A549 (cell line): ENCODE measurements at regions not wholly inside any gene's neighbourhood (a gene's known extent, or its start where the extent isn't known, plus 50 kb on each side); places are given as distances from the start of the nearest gene placed in this dataset.

Source experiments
- ATAC-seq, 2 experiments: fragments of 200-7000 bp in 1 of 2; fragments of >200 bp in 1 of 2; cut with Nextera tagmentation in 1 of 2; cut with Tn5 transposase in 1 of 2; 3 replicates each; pipeline versions ENCODE4 v1.8.0 to v1.9.1; 2018 to 2020; ENCODE audit warnings: mild to moderate bottlenecking in 1 of 2, moderate library complexity in 1 of 2
- CTCF ChIA-PET: fragments of 300-600 bp; sonication (Branson Sonifier 250); formaldehyde crosslinking; extraction: SDS; loops from one replicate; lab custom pipeline; 2021; ENCODE audit warnings: antibody characterized with exemption, inconsistent platforms; lab: Yijun Ruan, JAX
- POLR2A ChIA-PET: fragments of 350-600 bp; formaldehyde crosslinking; extraction: SDS; loops from one replicate; lab custom pipeline; 2021; ENCODE audit warnings: antibody characterized with exemption, inconsistent platforms; lab: Yijun Ruan, JAX
- DNase-seq, 2 experiments: peaks; one replicate each; pipeline versions ENCODE4 v3.0.0 to v3.0.0-alpha.2; 2011 to 2016; ENCODE audit warnings: low read depth in 1 of 2, low spot score in 1 of 2
- FAIRE-seq: peaks from 2 replicates; lab custom pipeline; 2011; peaks lifted over from hg19 to GRCh38; lab: Jason Lieb, UNC
- H3K27ac ChIP-seq, 2 experiments: fragments of >200 bp; sonication (Bioruptor Twin); formaldehyde crosslinking; 3 replicates each; pipeline ENCODE4 v1.5.1; 2016 to 2017
- H3K4me1 ChIP-seq: fragments of >200 bp; sonication (Bioruptor Twin); formaldehyde crosslinking; 3 replicates; pipeline ENCODE4 v1.6.1; 2016
- H3K4me2 ChIP-seq: fragments of >200 bp; sonication (Bioruptor Twin); formaldehyde crosslinking; 3 replicates; pipeline ENCODE4 v1.6.1; 2016
- H3K4me3 ChIP-seq: fragments of >200 bp; sonication (Bioruptor Twin); formaldehyde crosslinking; 3 replicates; pipeline ENCODE4 v1.5.1; 2016
- H3K9me3 ChIP-seq: fragments of >200 bp; sonication (Bioruptor Twin); formaldehyde crosslinking; 3 replicates; pipeline ENCODE4 v1.6.1; 2016
- ATOH8 ChIP-seq: fragments of 250-450 bp; sonication (Bioruptor Pico); IDR thresholded peaks from 2 replicates; pipeline ENCODE4 v1.5.0; 2020; ENCODE audit warnings: low read depth, mild to moderate bottlenecking, moderate library complexity
- BHLHE40 ChIP-seq: IDR thresholded peaks from 2 replicates; pipeline ENCODE4 v1.6.1; 2012; ENCODE audit warnings: low read depth, low read length, inconsistent platforms
- CBX2 ChIP-seq: fragments of 200-600 bp; sonication (generic); IDR thresholded peaks from 2 replicates; pipeline ENCODE4 v1.6.1; 2016; ENCODE audit warnings: low read depth, mild to moderate bottlenecking, borderline replicate concordance
- CBX8 ChIP-seq: fragments of 200-600 bp; sonication (generic); IDR thresholded peaks from 2 replicates; pipeline ENCODE4 v1.6.1; 2016
- CEBPB ChIP-seq, 2 experiments: fragments of >200 bp in 1 of 2; sonication (Bioruptor Twin) in 1 of 2; formaldehyde crosslinking in 1 of 2; IDR thresholded peaks; 2 replicates each; pipeline ENCODE4 v1.6.1; 2012 to 2016
- CHD2 ChIP-seq: fragments of 150-350 bp; IDR thresholded peaks from 2 replicates; pipeline ENCODE4 v1.6.1; 2014; ENCODE audit warnings: low read length; ENCODE audit not compliant: partially characterized antibody
- EHMT2 ChIP-seq: fragments of 200-600 bp; sonication (generic); IDR thresholded peaks from 2 replicates; pipeline ENCODE4 v1.6.1; 2016; ENCODE audit warnings: antibody characterized with exemption, low read depth, mild to moderate bottlenecking, moderate library complexity
- FOSL2 ChIP-seq, 2 experiments: fragments of 450-650 bp in 1 of 2; fragments of >200 bp in 1 of 2; sonication (Bioruptor Twin) in 1 of 2; formaldehyde crosslinking; IDR thresholded peaks; 2 replicates each; pipeline versions ENCODE4 v1.5.0 to v1.6.1; 2016 to 2020; ENCODE audit warnings: mild to moderate bottlenecking in 1 of 2, moderate library complexity in 1 of 2
- HDAC2 ChIP-seq: fragments of 200-600 bp; sonication (generic); IDR thresholded peaks from 2 replicates; pipeline ENCODE4 v1.6.1; 2016
- HEYL ChIP-seq: fragments of 250-450 bp; sonication (Bioruptor Pico); IDR thresholded peaks from 2 replicates; pipeline ENCODE4 v1.8.0; 2021; ENCODE audit warnings: mild to moderate bottlenecking, moderate library complexity
- HOXA7 ChIP-seq: fragments of 250-450 bp; sonication (Bioruptor Pico); IDR thresholded peaks from 2 replicates; pipeline ENCODE4 v1.5.0; 2020; ENCODE audit warnings: mild to moderate bottlenecking, moderate library complexity
- HOXB13 ChIP-seq: fragments of 250-450 bp; sonication (Bioruptor Pico); IDR thresholded peaks from 2 replicates; pipeline ENCODE4 v1.5.0; 2020; ENCODE audit warnings: low read depth, mild to moderate bottlenecking, moderate library complexity
- HOXB5 ChIP-seq: fragments of 250-450 bp; sonication (Bioruptor Pico); IDR thresholded peaks from 2 replicates; pipeline ENCODE4 v1.5.0; 2020; ENCODE audit warnings: mild to moderate bottlenecking, moderate library complexity
- JUN ChIP-seq, 2 experiments: fragments of >200 bp; sonication (Bioruptor Twin); formaldehyde crosslinking; IDR thresholded peaks; 2 replicates in 1 of 2; 3 replicates in 1 of 2; pipeline ENCODE4 v1.6.1; 2016 to 2017
- KDM1A ChIP-seq: fragments of 200-600 bp; sonication (generic); IDR thresholded peaks from 2 replicates; pipeline ENCODE4 v1.6.1; 2016; ENCODE audit warnings: low read depth, mild to moderate bottlenecking
- KDM5A ChIP-seq: fragments of 200-600 bp; sonication (generic); IDR thresholded peaks from 2 replicates; pipeline ENCODE4 v1.6.1; 2016; ENCODE audit warnings: antibody characterized with exemption, mild to moderate bottlenecking
- MYC ChIP-seq: IDR thresholded peaks from 2 replicates; pipeline ENCODE4 v1.6.1; 2012; ENCODE audit warnings: mild to moderate bottlenecking, inconsistent platforms, low read length, improper control_type of control experiment, borderline replicate concordance
- NFE2L2 ChIP-seq: fragments of 150-350 bp; conservative IDR thresholded peaks from 2 replicates; pipeline ENCODE4 v1.6.1; 2014; ENCODE audit warnings: low read length
- PHF8 ChIP-seq: fragments of 200-600 bp; sonication (generic); IDR thresholded peaks from 2 replicates; pipeline ENCODE4 v1.6.1; 2016; ENCODE audit warnings: low read depth, mild to moderate bottlenecking, antibody characterized with exemption, moderate library complexity, borderline replicate concordance
- POLR2A ChIP-seq: IDR thresholded peaks from 2 replicates; pipeline ENCODE4 v1.6.1; 2012; ENCODE audit warnings: mild to moderate bottlenecking, low read length
- POLR2AphosphoS2 ChIP-seq: conservative IDR thresholded peaks from 2 replicates; pipeline ENCODE4 v1.6.1; 2012; ENCODE audit warnings: low read length, improper control_type of control experiment, inconsistent platforms
- RAD21 ChIP-seq, 2 experiments: fragments of >200 bp in 1 of 2; sonication (Bioruptor Twin) in 1 of 2; formaldehyde crosslinking in 1 of 2; IDR thresholded peaks in 1 of 2; conservative IDR thresholded peaks in 1 of 2; 2 replicates in 1 of 2; 3 replicates in 1 of 2; pipeline ENCODE4 v1.6.1; 2012 to 2018; ENCODE audit warnings: inconsistent platforms in 1 of 2
- RARB ChIP-seq: fragments of 250-450 bp; sonication (Bioruptor Pico); IDR thresholded peaks from 2 replicates; pipeline ENCODE4 v1.8.0; 2021; ENCODE audit warnings: mild to moderate bottlenecking, moderate library complexity
- RCOR1 ChIP-seq: fragments of 150-350 bp; IDR thresholded peaks from 2 replicates; pipeline ENCODE4 v1.6.1; 2014; ENCODE audit warnings: antibody characterized with exemption, low read length, low read depth
- RNF2 ChIP-seq: fragments of 200-600 bp; sonication (generic); IDR thresholded peaks from 2 replicates; pipeline ENCODE4 v1.6.1; 2016; ENCODE audit warnings: low read depth, mild to moderate bottlenecking, antibody characterized with exemption, moderate library complexity, borderline replicate concordance
- SMC3 ChIP-seq: fragments of >200 bp; sonication (Bioruptor Twin); formaldehyde crosslinking; IDR thresholded peaks from 3 replicates; pipeline ENCODE4 v1.6.1; 2018; ENCODE audit warnings: inconsistent platforms
- SREBF2 ChIP-seq: fragments of 450-650 bp; IDR thresholded peaks from 2 replicates; pipeline ENCODE4 v1.6.1; 2014; ENCODE audit warnings: mild to moderate bottlenecking, moderate library complexity
- ZC3H11A ChIP-seq: fragments of 450-650 bp; IDR thresholded peaks from 2 replicates; pipeline ENCODE4 v1.6.1; 2014; ENCODE audit warnings: antibody characterized with exemption, mild to moderate bottlenecking
- ZFP36 ChIP-seq: fragments of 450-650 bp; IDR thresholded peaks from 2 replicates; pipeline ENCODE4 v1.6.1; 2014; ENCODE audit warnings: borderline replicate concordance; ENCODE audit not compliant: partially characterized antibody
- WGBS: methylation state at CpG from one replicate; pipeline ENCODE4 v1.1.6; 2017; ENCODE audit errors: missing lambda C conversion rate; 5-methylcytosine and 5-hydroxymethylcytosine counted together

GRCh38 chr15:95687061-95687460 is 643.4 kb upstream of the NR2F2 start:
- 51% methylated on average over 1 of the region's 1 CpG for WGBS
- no peak overlapping the region for H3K4me3 ChIP-seq

DNA sequence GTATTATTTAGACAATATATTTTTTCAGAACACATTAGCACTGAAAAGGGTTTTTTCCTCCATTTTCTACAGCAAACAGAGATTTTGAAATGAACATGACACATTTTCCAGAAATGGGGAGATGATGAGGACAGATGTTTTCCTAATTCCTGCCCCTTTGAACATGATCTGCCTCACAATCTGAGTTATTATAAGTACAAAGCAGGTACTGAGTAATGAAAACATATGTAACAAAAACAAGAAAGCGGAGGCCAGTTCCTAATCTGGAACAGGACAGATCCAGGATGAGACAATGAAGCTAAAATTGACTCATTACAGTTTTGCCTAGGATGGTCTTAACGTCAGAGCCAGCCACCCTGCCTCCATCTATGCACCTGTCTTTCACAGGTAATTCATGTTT is 642.8 kb upstream of the NR2F2 start:
- 44% methylated on average over 2 of the region's 2 CpGs for WGBS
- no peak overlapping the region for H3K27ac ChIP-seq
- ChIA-PET POLR2A (no interaction called here), CTCF (no interaction called here)
- ATAC-seq (no peak), DNase-seq (no peak), FAIRE-seq (no peak)
- peaks cover 16% of the 10 kb centered on the region; the same call in 2 of the 3 replicates for H3K4me1 ChIP-seq
- peaks cover 7% of the 10 kb centered on the region; the same call in 2 of the 3 replicates for H3K9me3 ChIP-seq
- no peak overlapping the region for H3K4me3 ChIP-seq
- no peak for TF ChIP-seq EHMT2
- TF ChIP-seq HDAC2: no peak
- no peak overlapping the region for H3K4me2 ChIP-seq

More at GRCh38 chr15:95687061-95687460, 643.4 kb upstream of the NR2F2 start:
- no peak for DNase-seq
- CTCF ChIA-PET: no interaction called here
- no peak for ATAC-seq
- Histone ChIP-seq H3K4me1 (peaks cover 16% of the 10 kb centered on the region; the same call in 2 of the 3 replicates), H3K27ac (no peak overlapping the region), H3K4me2 (no peak overlapping the region), H3K9me3 (peaks cover under 1% of the 10 kb centered on the region; the same call in 1 of the 3 replicates)
- TF ChIP-seq KDM1A (no peak), FOSL2 (IDR thresholded peaks at IDR 0.05) (no peak), FOSL2 (CRISPR knock-in tag; IDR thresholded peaks at IDR 0.05) (no peak), HOXA7 (CRISPR knock-in tag) (no peak), HDAC2 (no peak), CHD2 (no peak), JUN (IDR thresholded peaks at IDR 0.05) (no peak), NFE2L2 (no peak), RCOR1 (no peak), SMC3 (no peak), HOXB13 (no peak), ATOH8 (CRISPR knock-in tag) (no peak), KDM5A (no peak)
- FAIRE-seq: peak; percentile 7
- POLR2A ChIA-PET: no interaction called here

GRCh38 chr15:95690631-95691340 is 639.7 kb upstream of the NR2F2 start:
- no peak overlapping the region for H3K4me2 ChIP-seq
- no peaks in the 10 kb centered on the region for H3K4me1 ChIP-seq
- WGBS: 30% methylated on average over 7 of the region's 7 CpGs
- H3K27ac ChIP-seq: no peak overlapping the region
- no peak for DNase-seq
- no peak for FAIRE-seq
- H3K9me3 ChIP-seq: peaks cover 32% of the 10 kb centered on the region; the same call in 2 of the 3 replicates
- ATAC-seq: no peak
- no peak overlapping the region for H3K4me3 ChIP-seq
- ChIA-PET POLR2A (no interaction called here), CTCF (interaction anchor here (0.7 to 1.6 kb wide), 3 partner anchors 14 to 1459 kb away, joined by 3 read pairs; no protein-coding TSS in a partner anchor)
- TF ChIP-seq CEBPB (IDR thresholded peaks at IDR 0.05) (no peak), HEYL (no peak), ZC3H11A (no peak), HDAC2 (no peak), HOXB5 (CRISPR knock-in tag) (no peak), FOSL2 (IDR thresholded peaks at IDR 0.05) (no peak), FOSL2 (CRISPR knock-in tag; IDR thresholded peaks at IDR 0.05) (no peak), CBX2 (no peak)

DNA sequence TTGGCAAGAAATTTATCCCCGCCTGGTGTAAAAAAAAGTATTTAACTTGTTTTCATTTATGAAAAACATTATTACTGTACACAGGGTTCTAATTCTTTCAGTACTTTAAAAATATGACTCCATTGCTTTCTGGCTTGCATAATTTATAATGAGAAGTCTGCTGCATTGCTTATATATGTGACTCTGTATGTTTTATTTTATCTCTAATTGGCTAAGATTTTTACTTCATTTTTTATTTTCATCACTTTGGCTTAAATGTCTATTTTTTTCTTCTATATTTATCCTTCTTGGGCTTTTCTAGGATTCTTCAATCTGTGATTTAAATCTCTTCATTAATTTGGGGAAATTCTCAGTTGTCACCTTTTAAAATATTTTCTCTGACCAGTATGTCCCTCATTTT is 636.6 kb upstream of the NR2F2 start:
- Histone ChIP-seq H3K4me3 (no peak overlapping the region), H3K27ac (no peak overlapping the region), H3K4me1 (no peaks in the 10 kb centered on the region), H3K4me2 (no peak overlapping the region), H3K9me3 (peaks cover 33% of the 10 kb centered on the region; the same call in 2 of the 3 replicates)
- ChIA-PET CTCF (no interaction called here), POLR2A (no interaction called here)
- FAIRE-seq: no peak
- WGBS: 43% methylated on average over 1 of the region's 1 CpG
- DNase-seq: no peak
- ATAC-seq: no peak
- no peak for TF ChIP-seq CBX8
- no peak for TF ChIP-seq RAD21 (conservative IDR thresholded peaks at IDR 0.05 in 1 of 2, IDR thresholded peaks at IDR 0.05 in 1 of 2)
- TF ChIP-seq EHMT2: no peak
- TF ChIP-seq HOXB5 (CRISPR knock-in tag): no peak
- no peak for TF ChIP-seq HOXB13
- no peak for TF ChIP-seq RNF2
- TF ChIP-seq ZFP36: no peak
- no peak for TF ChIP-seq RARB (CRISPR knock-in tag)
- TF ChIP-seq RCOR1: no peak
- TF ChIP-seq FOSL2 (IDR thresholded peaks at IDR 0.05): no peak
- no peak for TF ChIP-seq FOSL2 (CRISPR knock-in tag; IDR thresholded peaks at IDR 0.05)
- TF ChIP-seq POLR2A: no peak
- TF ChIP-seq POLR2AphosphoS2: no peak
- no peak for TF ChIP-seq MYC
- no peak for TF ChIP-seq PHF8
- TF ChIP-seq BHLHE40: no peak
- TF ChIP-seq SREBF2: no peak
- no peak for TF ChIP-seq NFE2L2
